Smooth muscle cell (in vitro differentiated cells): ENCODE measurements at regions not wholly inside any gene's neighbourhood (a gene's known extent, or its start where the extent isn't known, plus 50 kb on each side); places are given as distances from the start of the nearest gene placed in this dataset.

Experiments used
- DNase-seq: peaks from one replicate; lab custom pipeline; 2025; ENCODE audit not compliant: unreplicated experiment; lab: John Stamatoyannopoulos, UW
- H2AFZ ChIP-seq: fragments of 200-600 bp; sonication (generic); 2 replicates; pipeline ENCODE4 v1.6.0; 2016; ENCODE audit warnings: antibody characterized with exemption, low read depth, mild to moderate bottlenecking
- H3F3A ChIP-seq: fragments of 200-600 bp; sonication (generic); 2 replicates; pipeline ENCODE4 v1.6.0; 2017; ENCODE audit warnings: antibody characterized with exemption, low read depth
- H3K27ac ChIP-seq: fragments of 200-600 bp; sonication (generic); 2 replicates; pipeline ENCODE4 v1.5.1; 2016; ENCODE audit warnings: low read depth, mild to moderate bottlenecking
- H3K27me3 ChIP-seq: fragments of 200-600 bp; sonication (generic); 2 replicates; pipeline ENCODE4 v1.6.1; 2016; ENCODE audit warnings: low read depth, mild to moderate bottlenecking
- H3K36me3 ChIP-seq: fragments of 200-600 bp; sonication (generic); 2 replicates; pipeline ENCODE4 v1.5.1; 2016; ENCODE audit warnings: low read depth
- H3K4me1 ChIP-seq: fragments of 200-600 bp; sonication (generic); 2 replicates; pipeline ENCODE4 v1.5.1; 2016; ENCODE audit warnings: low read depth
- H3K4me2 ChIP-seq: fragments of 200-600 bp; sonication (generic); 2 replicates; pipeline ENCODE4 v1.6.0; 2016; ENCODE audit warnings: mild to moderate bottlenecking
- H3K4me3 ChIP-seq: fragments of 200-600 bp; sonication (generic); 2 replicates; pipeline ENCODE4 v1.5.1; 2016; ENCODE audit warnings: mild to moderate bottlenecking
- H3K79me2 ChIP-seq: fragments of 200-600 bp; sonication (generic); 2 replicates; pipeline ENCODE4 v1.6.0; 2016; ENCODE audit warnings: low read depth, mild to moderate bottlenecking
- H3K9ac ChIP-seq: fragments of 200-600 bp; sonication (generic); 2 replicates; pipeline ENCODE4 v1.6.0; 2016; ENCODE audit warnings: low read depth
- H3K9me3 ChIP-seq: fragments of 200-600 bp; sonication (generic); replicated peaks from 2 replicates; pipeline ENCODE4 v1.5.1; 2016; ENCODE audit warnings: low read depth
- H4K20me1 ChIP-seq: fragments of 200-600 bp; sonication (generic); 2 replicates; pipeline ENCODE4 v1.6.0; 2016; ENCODE audit warnings: low read depth
- CTCF ChIP-seq: fragments of 200-600 bp; sonication (generic); IDR thresholded peaks from 2 replicates; pipeline ENCODE4 v1.5.1; 2017; ENCODE audit warnings: borderline replicate concordance, mild to moderate bottlenecking, antibody characterized with exemption; ENCODE audit not compliant: insufficient read depth, poor library complexity, severe bottlenecking
- WGBS: methylation state at CpG from one replicate; pipeline ENCODE4 v1.1.7; 2016; ENCODE audit warnings: low lambda C conversion rate; 5-methylcytosine and 5-hydroxymethylcytosine counted together

- no peaks in the 10 kb centered on the region for H3K4me1 ChIP-seq
- no peaks in the 10 kb centered on the region for H3K36me3 ChIP-seq
- H3K9me3 ChIP-seq, result no peaks in the 10 kb centered on the region
- H3K27ac ChIP-seq, result no peak overlapping the region
- H4K20me1 ChIP-seq, result no peaks in the 10 kb centered on the region
- H3K4me2 ChIP-seq, result no peak overlapping the region
- H3K4me3 ChIP-seq, result no peak overlapping the region
- WGBS, result 66% methylated on average over 1 of the region's 1 CpG
- H3K9ac ChIP-seq, result no peak overlapping the region
- no peak for DNase-seq
- TF ChIP-seq CTCF, result no peak
- no peaks in the 10 kb centered on the region for H3K79me2 ChIP-seq
- no peaks in the 10 kb centered on the region for H3F3A ChIP-seq
- H2AFZ ChIP-seq, result no peak overlapping the region
- H3K27me3 ChIP-seq, result no peaks in the 10 kb centered on the region
These were observed 422.5 kb upstream of the FSTL5 start for GRCh38 chr4:162586266-162586665.

GRCh38 chr4:162582180-162582579, 418.4 kb upstream of the FSTL5 start:
- Histone ChIP-seq H3K4me2 (no peak overlapping the region), H4K20me1 (no peaks in the 10 kb centered on the region), H3K9ac (no peak overlapping the region), H3K4me1 (no peaks in the 10 kb centered on the region), H2AFZ (no peak overlapping the region), H3K79me2 (no peaks in the 10 kb centered on the region), H3F3A (no peaks in the 10 kb centered on the region), H3K27ac (no peak overlapping the region), H3K4me3 (no peak overlapping the region), H3K9me3 (no peaks in the 10 kb centered on the region), H3K27me3 (no peaks in the 10 kb centered on the region), H3K36me3 (no peaks in the 10 kb centered on the region)
- DNase-seq, result no peak
- no peak for TF ChIP-seq CTCF
- WGBS, result 81% methylated on average over 3 of the region's 3 CpGs

GRCh38 chr4:162565730-162566129, 401.9 kb upstream of the FSTL5 start:
- H4K20me1 ChIP-seq, result no peaks in the 10 kb centered on the region
- H3K9me3 ChIP-seq, result no peaks in the 10 kb centered on the region
- H3K27ac ChIP-seq, result no peak overlapping the region
- H3F3A ChIP-seq, result no peaks in the 10 kb centered on the region
- TF ChIP-seq CTCF, result no peak
- no peak overlapping the region for H3K4me2 ChIP-seq
- H3K4me3 ChIP-seq, result no peak overlapping the region
- no peak overlapping the region for H3K9ac ChIP-seq
- no peak for DNase-seq
- H2AFZ ChIP-seq, result no peak overlapping the region
- no peaks in the 10 kb centered on the region for H3K36me3 ChIP-seq
- no peaks in the 10 kb centered on the region for H3K79me2 ChIP-seq
- WGBS, result 59% methylated on average over 4 of the region's 4 CpGs
- no peaks in the 10 kb centered on the region for H3K4me1 ChIP-seq
- no peaks in the 10 kb centered on the region for H3K27me3 ChIP-seq

- H3K27me3 ChIP-seq, result no peaks in the 10 kb centered on the region
- H3K4me3 ChIP-seq, result no peak overlapping the region
- H3F3A ChIP-seq, result no peaks in the 10 kb centered on the region
- H3K27ac ChIP-seq, result no peak overlapping the region
- no peak for DNase-seq
- H3K4me2 ChIP-seq, result no peak overlapping the region
- no peaks in the 10 kb centered on the region for H4K20me1 ChIP-seq
- H3K9me3 ChIP-seq, result no peaks in the 10 kb centered on the region
- H3K4me1 ChIP-seq, result no peaks in the 10 kb centered on the region
- WGBS, result 89% methylated on average over 1 of the region's 1 CpG
- H2AFZ ChIP-seq, result peak overlapping the region; percentile 31
- peak; percentile 7 for TF ChIP-seq CTCF
- H3K36me3 ChIP-seq, result no peaks in the 10 kb centered on the region
- no peaks in the 10 kb centered on the region for H3K79me2 ChIP-seq
- H3K9ac ChIP-seq, result no peak overlapping the region
These were observed 396.3 kb upstream of the FSTL5 start for GRCh38 chr4:162560073-162560472.
